GM21381 (cell line): ENCODE measurements at regions not wholly inside any gene's neighbourhood (a gene's known extent, or its start where the extent isn't known, plus 50 kb on each side); places are given as distances from the start of the nearest gene placed in this dataset.
"Not testable (repeated sequence)": the region's sequence is repeated elsewhere in the genome, so short reads cannot be mapped to it uniquely, and the experiment has no call there.

Source experiments
- ATAC-seq: cut with Tn5 transposase; IDR thresholded peaks from one replicate; pipeline ENCODE4 v1.9.1; 2021; ENCODE audit warnings: mild to moderate bottlenecking, moderate library complexity; ENCODE audit not compliant: unreplicated experiment

- ATAC-seq: no peak
These were observed 268.5 kb upstream of the CCL2 start for GRCh38 chr17:33986566-33986965.

GRCh38 chr17:33987162-33987561 is 267.9 kb upstream of the CCL2 start:
- ATAC-seq: no peak

DNA sequence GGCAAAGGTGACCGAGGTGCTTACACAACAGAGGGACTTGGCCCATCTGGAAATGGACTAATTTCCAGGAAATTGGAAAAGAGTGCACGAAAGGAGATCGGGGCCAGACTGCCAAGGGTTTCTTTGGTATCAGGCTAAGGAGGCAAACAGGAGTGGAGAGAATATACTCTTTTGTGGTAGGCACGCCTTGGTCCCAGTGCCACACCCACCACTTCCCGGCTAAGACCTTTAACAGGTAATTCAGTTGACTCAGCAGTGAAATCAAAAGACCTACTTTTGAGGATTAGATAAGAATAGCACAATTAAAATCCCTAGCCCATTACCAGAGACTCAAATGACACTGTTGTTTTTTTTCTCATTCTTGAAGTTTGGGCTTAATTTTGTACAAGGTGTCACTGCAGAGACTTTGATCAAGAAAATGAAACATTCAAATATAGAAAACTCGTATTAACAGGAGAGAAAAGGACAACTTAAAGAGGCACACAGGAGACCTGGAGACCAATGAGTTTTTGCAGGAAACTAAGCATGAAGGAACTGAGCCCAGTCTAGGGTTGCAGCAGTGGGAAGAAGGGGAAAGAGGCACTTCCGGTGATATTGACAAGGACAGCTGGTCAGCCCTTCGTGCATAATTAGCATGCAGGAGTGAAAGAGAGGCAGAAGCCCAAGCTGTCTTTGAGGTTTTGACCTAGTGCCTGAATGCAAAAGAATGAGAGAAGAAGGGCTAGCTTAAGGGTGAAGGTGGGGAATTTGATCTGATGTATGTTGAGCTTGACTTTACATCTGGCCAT is 265.5 kb upstream of the CCL2 start:
- ATAC-seq: no peak

GRCh38 chr17:33990943-33991706 is 264.0 kb upstream of the CCL2 start:
- ATAC-seq: no peak

GRCh38 chr17:33992113-33992512 is 263.0 kb upstream of the CCL2 start:
- ATAC-seq: no peak

DNA sequence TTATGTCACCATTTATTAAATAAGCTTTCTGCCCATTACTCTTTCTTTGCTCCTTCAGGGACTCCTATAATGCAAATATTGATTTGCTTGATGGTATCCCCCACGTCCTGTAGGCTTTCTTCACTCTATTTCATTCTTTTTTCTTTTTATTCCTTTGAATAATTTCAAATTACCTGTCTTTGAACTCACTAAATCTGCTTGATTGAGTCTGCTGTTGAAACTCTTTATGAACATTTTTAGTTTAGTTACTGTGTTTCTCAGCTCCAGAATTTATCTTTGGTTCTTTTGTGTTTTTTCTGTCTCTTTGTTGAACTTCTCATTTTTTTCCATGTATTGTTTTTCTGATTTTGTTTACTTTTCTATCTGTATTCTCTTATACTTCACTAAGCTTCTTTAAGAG is 254.4 kb upstream of the CCL2 start:
- ATAC-seq: no peak

DNA sequence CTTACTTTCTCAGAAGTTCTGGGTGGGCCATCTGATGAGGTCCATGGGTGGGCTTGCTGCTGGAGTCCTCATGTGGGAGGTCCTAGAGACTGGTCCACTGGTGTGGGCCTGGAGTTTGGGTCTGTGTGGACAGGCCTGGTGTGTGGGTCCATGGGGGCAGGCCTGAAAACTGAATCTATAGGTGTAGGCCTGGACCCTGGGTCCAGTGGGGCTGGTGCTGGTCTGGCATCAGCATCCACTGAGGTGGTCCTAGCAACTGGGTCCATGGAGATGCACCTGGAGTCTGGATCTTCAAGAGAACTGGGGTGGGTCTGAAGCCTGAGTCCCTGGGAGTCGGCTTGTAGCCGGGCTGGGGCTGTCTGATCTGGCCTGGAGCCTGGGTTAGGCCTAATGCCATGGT is 253.8 kb upstream of the CCL2 start:
- ATAC-seq: no peak

DNA sequence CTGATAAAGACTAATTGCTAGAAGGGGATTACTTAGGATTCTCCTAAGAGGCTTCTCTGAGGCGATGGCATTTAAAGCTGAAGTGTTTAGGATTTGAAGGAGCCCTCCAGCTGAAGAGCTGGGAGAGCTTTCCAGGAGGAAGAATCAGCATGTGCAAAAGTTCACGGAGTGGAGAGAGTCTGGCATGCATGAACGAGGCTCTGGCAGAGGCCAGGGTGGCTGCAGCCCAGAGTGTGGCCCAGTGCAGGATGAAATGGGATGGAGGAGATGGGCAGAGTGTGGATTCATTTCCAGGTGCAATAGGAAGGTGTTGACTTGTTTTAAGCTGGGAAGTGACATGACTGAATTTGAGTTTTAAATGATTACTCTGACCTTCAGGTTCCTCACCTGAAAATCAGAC is 249.0 kb upstream of the CCL2 start:
- no peak for ATAC-seq

DNA sequence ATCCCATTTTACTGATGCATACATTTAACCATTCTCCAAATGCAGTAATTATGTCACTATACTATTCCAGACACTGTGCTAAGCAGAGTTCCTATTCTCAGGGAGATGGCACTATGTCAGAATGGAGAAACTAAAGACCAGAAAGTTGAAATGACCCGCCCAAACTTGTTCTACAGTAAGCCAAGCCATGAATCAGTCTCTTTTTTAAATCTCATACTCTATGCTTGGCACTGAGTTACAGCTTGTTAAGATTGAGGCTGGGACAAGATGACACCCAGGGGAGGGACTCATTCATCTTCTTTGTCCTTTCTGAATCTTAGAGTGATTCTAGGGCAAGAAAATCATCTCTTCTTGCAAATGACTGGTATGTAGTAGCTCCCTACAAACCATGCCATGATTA is 247.0 kb upstream of the CCL2 start:
- no peak for ATAC-seq

DNA sequence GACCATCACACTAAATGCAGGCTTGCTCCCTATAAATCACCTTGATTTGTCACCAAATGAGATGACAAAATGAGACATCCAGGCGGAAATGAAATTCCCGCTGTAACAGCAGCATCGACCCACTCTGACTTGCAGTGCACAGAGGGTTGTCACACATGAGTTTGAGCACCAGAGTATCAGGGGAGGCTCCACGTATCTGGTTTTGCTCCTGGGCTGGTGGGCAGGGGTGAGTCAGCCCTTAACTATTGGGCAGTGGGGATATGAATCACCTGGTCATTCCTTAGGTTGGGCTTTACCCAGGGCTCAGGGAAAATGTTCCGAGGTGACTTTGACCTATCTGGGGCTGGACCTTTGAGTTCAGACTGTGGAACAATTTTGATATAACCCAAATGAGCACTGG is 245.2 kb upstream of the CCL2 start:
- no peak for ATAC-seq

DNA sequence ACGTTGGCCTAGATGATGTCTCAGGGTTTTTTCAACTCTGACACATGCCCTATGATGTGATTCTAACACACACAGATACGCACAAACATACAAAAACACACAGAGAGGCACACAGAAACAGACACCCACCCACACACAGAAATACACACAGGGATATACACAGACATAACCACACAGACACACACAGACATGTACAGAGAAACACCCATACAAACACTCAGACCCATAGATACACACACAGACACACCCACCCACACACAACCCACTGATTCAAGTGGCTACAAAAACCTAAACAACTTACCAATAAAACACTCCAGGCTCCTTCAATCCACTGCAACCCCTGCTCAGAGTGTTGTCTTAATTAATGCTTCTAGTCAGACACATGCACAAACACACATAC is 244.6 kb upstream of the CCL2 start:
- ATAC-seq: no peak

DNA sequence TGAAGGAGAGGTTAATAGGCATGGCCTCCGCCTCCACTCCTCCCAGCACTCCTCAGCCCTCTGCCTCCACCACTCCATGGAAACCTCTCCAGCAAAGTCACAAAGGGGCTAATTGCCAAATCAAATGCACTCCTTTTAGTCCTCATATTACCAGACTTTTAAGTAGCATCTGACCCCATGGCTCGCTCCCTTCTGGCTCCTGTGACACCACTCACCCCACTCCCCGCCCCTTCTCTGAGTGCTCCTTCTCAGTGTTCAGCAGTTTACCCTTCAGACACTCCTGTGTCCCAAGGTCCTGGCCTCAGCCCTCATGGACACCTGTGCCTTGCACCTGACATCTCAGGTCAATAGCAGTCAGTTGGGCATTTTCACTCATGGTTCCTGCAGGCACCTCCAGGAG is 243.5 kb upstream of the CCL2 start:
- ATAC-seq: no peak

- no peak for ATAC-seq
These were observed 242.2 kb upstream of the CCL2 start for GRCh38 chr17:34012709-34013375.

- no peak for ATAC-seq
These were observed 239.8 kb upstream of the CCL2 start for GRCh38 chr17:34015253-34015652.

DNA sequence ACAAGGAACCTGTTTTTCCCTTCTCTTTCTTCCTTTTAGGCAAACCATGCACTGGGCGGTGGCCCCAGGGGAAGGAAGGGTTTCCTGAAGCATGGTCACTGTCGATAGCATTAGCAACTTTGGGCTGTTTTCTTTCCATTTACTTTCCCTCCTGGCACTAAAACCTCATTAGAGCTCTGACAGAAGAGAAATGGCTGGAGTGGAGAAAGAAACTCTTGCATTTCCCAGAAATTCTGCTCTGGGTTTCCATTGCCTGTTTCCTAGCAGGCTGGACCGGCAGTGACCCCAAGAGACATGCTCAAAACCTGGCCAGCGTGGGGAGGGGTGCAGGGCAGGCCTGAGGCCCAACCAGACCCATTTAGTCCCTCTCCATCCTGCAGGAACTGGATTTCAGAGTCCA is 230.7 kb upstream of the CCL2 start:
- no peak for ATAC-seq

DNA sequence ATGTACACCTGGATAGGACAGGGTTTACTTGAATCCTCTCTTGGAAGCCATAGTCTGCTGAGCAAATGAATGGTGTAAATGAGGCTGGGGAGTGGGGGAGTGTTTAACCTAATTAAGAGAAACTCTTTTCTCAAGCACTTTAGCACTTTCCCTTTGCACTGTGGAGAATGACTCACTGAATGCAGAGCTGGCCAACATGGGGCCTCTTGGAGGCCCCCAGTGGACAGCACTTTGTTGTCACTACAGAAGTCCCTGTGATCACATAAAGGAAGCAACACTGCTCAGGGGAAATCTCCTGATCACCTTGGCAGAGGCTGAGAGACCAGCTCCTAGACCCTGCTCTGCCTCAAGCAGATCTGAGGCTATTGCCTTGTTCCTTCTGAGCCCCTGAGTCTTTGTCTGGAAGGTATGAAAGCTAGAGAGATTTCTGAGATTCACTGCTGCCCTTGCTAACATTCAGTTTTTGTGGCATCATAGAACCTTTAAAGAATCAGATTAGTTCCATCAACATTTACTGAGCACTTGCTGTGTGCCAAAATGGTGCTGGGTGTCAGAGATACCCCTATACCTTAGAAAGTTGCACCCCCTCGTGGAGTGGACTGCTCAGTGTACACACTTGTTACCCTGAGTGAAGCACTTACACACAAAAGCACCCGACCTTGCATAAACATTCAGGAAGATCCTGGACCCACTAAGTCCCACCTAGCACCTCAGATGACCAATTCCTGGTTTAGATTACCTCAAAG is 230.1 kb upstream of the CCL2 start:
- ATAC-seq: no peak

DNA sequence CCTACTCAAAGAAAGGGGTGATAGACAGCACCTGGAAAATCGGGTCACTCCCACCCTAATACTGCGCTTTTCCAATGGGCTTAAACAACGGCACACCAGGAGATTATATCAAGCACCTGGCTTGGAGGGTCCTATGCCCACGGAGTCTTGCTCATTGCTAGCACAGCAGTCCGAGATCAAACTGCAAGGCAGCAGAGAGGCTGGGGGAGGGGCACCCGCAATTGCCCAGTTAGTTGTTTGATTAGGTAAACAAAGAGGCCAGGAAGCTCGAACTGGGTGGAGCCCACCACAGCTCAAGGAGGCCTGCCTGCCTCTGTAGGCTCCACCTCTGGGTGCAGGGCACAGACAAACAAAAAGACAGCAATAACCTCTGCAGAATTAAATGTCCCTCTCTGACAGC is 224.5 kb upstream of the CCL2 start:
- not testable (repeated sequence) for ATAC-seq

DNA sequence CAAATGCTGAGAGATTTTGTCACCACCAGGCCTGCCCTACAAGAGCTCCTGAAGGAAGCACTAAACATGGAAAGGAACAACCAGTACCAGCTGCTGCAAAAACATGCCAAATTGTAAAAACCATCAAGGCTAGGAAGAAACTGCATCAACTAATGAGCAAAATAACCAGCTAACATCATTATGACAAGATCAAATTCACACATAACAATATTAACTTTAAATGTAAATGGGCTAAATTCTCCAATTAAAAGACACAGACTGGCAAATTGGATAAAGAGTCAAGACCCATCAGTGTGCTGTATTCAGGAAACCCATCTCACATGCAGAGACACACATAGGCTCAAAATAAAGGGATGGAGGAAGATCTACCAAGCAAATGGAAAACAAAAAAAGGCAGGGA is 222.8 kb upstream of the CCL2 start:
- ATAC-seq: not testable (repeated sequence)

DNA sequence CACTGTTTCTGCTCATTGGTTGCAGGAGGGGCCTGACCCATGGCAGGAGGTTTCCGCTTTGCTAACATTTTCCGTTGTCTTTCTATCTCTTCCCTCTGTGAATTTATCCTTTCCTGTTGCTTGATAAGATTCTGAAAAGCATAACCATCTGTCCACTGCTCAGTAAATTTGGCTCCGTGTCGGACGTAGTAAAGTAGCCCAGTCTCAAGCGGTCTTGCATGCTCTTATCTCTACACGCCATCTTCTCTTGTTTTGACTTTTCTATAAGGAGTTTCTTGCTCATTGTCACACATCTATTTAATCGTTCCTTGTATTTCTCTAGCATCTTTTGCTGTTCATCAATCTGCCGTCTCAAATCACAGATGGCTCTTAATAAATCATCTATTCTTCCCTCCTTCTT is 216.3 kb upstream of the CCL2 start:
- ATAC-seq: not testable (repeated sequence)

GRCh38 chr17:34039213-34039612 is 215.9 kb upstream of the CCL2 start:
- not testable (repeated sequence) for ATAC-seq
